ENCODE measurements at regions not wholly inside any gene's neighbourhood (a gene's known extent, or its start where the extent isn't known, plus 50 kb on each side); places are given as distances from the start of the nearest gene placed in this dataset.

DNA sequence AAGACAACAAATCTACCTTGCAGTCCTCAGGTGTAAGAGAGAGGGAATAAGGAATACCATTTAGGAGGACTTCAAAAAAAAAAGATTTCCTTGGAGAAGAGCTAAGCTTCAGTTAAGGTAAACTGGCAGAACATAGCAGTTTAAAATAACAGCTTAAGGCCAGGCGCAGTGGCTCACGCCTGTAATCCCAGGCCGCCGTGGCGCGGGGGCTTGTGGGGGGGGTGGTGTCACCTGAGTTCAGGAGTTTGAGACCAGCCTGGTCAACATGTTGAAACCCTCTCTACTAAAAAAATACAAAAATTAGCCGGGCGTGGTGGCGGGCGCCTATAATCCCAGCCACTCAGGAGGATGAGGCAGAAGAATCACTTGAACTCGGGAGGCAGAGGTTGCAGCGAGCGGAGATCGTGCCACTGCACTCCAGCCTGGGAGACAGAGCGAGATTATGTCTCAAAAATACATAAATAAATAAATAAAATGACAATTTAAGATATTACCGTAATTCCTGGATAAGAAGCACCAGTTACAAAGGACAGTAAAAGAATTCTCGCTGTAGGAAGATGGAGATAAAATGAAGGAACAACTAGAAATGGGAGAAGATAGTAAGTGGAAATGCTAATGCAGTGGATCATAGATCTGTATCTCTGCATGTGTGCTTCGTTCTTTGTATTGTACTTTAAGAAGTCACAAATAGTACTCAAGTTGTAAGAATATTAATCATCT is 1140.2 kb downstream of the NCAM2 start (continued):
- TF ChIP-seq, protein P1, sequence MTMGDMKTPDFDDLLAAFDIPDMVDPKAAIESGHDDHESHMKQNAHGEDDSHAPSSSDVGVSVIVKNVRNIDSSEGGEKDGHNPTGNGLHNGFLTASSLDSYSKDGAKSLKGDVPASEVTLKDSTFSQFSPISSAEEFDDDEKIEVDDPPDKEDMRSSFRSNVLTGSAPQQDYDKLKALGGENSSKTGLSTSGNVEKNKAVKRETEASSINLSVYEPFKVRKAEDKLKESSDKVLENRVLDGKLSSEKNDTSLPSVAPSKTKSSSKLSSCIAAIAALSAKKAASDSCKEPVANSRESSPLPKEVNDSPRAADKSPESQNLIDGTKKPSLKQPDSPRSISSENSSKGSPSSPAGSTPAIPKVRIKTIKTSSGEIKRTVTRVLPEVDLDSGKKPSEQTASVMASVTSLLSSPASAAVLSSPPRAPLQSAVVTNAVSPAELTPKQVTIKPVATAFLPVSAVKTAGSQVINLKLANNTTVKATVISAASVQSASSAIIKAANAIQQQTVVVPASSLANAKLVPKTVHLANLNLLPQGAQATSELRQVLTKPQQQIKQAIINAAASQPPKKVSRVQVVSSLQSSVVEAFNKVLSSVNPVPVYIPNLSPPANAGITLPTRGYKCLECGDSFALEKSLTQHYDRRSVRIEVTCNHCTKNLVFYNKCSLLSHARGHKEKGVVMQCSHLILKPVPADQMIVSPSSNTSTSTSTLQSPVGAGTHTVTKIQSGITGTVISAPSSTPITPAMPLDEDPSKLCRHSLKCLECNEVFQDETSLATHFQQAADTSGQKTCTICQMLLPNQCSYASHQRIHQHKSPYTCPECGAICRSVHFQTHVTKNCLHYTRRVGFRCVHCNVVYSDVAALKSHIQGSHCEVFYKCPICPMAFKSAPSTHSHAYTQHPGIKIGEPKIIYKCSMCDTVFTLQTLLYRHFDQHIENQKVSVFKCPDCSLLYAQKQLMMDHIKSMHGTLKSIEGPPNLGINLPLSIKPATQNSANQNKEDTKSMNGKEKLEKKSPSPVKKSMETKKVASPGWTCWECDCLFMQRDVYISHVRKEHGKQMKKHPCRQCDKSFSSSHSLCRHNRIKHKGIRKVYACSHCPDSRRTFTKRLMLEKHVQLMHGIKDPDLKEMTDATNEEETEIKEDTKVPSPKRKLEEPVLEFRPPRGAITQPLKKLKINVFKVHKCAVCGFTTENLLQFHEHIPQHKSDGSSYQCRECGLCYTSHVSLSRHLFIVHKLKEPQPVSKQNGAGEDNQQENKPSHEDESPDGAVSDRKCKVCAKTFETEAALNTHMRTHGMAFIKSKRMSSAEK (CRISPR knock-in tag; IDR thresholded peaks at IDR 0.05; ENCODE audit: borderline replicate concordance) = no peak

DNA sequence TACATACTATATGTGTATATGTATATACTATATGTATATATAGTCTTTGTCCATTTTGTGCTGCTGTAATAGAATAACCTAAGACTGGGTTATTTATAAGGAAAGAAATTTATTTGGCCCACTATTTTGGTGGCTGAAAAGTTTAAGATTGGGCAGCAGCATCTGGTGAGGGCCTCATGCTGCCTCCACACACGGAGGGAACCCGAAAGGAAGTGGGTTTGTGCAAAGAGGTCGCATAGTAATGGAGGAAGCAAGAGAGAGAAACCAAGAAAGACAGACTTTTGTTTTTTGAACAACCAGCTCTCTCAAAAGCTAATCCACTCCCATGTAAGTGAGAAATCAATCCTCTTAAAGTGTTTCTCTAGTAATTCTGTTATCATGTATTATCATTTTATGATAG is 1147.3 kb downstream of the NCAM2 start:
- ChIA-PET CTCF (no interaction called here), POLR2A (no interaction called here)
- Mint-ChIP-seq H3K4me1 (no peaks in the 10 kb centered on the region), H3K36me3 (peaks cover 23% of the 10 kb centered on the region), H3K27me3 (ENCODE audit: low read depth) (no peaks in the 10 kb centered on the region), H3K27ac (no peak overlapping the region), H3K9me3 (peaks cover 29% of the 10 kb centered on the region), H3K4me3 (no peak overlapping the region)
- no peak for ATAC-seq
- DNase-seq (ENCODE audit: low spot score) = no peak
- TF ChIP-seq TEAD4 (CRISPR knock-in tag; IDR thresholded peaks at IDR 0.05) (no peak), MYBL2 (CRISPR knock-in tag; IDR thresholded peaks at IDR 0.05) (no peak), OVOL2 (CRISPR knock-in tag; IDR thresholded peaks at IDR 0.05; ENCODE audit: borderline replicate concordance) (no peak), NFYB (CRISPR knock-in tag; conservative IDR thresholded peaks at IDR 0.05; ENCODE audit: low read depth) (no peak), CBFB (CRISPR knock-in tag; IDR thresholded peaks at IDR 0.05; ENCODE audit: low read depth) (no peak), RORB (CRISPR knock-in tag; IDR thresholded peaks at IDR 0.05) (no peak), ESRRA (CRISPR knock-in tag; IDR thresholded peaks at IDR 0.05; ENCODE audit: borderline replicate concordance) (no peak), SMAD3 (CRISPR knock-in tag; IDR thresholded peaks at IDR 0.05; ENCODE audit: borderline replicate concordance) (no peak), NFATC4 (CRISPR knock-in tag; IDR thresholded peaks at IDR 0.05) (no peak)
- TF ChIP-seq, protein P2, sequence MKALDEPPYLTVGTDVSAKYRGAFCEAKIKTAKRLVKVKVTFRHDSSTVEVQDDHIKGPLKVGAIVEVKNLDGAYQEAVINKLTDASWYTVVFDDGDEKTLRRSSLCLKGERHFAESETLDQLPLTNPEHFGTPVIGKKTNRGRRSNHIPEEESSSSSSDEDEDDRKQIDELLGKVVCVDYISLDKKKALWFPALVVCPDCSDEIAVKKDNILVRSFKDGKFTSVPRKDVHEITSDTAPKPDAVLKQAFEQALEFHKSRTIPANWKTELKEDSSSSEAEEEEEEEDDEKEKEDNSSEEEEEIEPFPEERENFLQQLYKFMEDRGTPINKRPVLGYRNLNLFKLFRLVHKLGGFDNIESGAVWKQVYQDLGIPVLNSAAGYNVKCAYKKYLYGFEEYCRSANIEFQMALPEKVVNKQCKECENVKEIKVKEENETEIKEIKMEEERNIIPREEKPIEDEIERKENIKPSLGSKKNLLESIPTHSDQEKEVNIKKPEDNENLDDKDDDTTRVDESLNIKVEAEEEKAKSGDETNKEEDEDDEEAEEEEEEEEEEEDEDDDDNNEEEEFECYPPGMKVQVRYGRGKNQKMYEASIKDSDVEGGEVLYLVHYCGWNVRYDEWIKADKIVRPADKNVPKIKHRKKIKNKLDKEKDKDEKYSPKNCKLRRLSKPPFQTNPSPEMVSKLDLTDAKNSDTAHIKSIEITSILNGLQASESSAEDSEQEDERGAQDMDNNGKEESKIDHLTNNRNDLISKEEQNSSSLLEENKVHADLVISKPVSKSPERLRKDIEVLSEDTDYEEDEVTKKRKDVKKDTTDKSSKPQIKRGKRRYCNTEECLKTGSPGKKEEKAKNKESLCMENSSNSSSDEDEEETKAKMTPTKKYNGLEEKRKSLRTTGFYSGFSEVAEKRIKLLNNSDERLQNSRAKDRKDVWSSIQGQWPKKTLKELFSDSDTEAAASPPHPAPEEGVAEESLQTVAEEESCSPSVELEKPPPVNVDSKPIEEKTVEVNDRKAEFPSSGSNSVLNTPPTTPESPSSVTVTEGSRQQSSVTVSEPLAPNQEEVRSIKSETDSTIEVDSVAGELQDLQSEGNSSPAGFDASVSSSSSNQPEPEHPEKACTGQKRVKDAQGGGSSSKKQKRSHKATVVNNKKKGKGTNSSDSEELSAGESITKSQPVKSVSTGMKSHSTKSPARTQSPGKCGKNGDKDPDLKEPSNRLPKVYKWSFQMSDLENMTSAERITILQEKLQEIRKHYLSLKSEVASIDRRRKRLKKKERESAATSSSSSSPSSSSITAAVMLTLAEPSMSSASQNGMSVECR (CRISPR knock-in tag; IDR thresholded peaks at IDR 0.05; ENCODE audit: borderline replicate concordance) = no peak
- TF ChIP-seq, protein P3, sequence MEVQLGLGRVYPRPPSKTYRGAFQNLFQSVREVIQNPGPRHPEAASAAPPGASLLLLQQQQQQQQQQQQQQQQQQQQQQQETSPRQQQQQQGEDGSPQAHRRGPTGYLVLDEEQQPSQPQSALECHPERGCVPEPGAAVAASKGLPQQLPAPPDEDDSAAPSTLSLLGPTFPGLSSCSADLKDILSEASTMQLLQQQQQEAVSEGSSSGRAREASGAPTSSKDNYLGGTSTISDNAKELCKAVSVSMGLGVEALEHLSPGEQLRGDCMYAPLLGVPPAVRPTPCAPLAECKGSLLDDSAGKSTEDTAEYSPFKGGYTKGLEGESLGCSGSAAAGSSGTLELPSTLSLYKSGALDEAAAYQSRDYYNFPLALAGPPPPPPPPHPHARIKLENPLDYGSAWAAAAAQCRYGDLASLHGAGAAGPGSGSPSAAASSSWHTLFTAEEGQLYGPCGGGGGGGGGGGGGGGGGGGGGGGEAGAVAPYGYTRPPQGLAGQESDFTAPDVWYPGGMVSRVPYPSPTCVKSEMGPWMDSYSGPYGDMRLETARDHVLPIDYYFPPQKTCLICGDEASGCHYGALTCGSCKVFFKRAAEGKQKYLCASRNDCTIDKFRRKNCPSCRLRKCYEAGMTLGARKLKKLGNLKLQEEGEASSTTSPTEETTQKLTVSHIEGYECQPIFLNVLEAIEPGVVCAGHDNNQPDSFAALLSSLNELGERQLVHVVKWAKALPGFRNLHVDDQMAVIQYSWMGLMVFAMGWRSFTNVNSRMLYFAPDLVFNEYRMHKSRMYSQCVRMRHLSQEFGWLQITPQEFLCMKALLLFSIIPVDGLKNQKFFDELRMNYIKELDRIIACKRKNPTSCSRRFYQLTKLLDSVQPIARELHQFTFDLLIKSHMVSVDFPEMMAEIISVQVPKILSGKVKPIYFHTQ (CRISPR knock-in tag; IDR thresholded peaks at IDR 0.05) = no peak
- TF ChIP-seq, protein P4, sequence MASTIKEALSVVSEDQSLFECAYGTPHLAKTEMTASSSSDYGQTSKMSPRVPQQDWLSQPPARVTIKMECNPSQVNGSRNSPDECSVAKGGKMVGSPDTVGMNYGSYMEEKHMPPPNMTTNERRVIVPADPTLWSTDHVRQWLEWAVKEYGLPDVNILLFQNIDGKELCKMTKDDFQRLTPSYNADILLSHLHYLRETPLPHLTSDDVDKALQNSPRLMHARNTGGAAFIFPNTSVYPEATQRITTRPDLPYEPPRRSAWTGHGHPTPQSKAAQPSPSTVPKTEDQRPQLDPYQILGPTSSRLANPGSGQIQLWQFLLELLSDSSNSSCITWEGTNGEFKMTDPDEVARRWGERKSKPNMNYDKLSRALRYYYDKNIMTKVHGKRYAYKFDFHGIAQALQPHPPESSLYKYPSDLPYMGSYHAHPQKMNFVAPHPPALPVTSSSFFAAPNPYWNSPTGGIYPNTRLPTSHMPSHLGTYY (CRISPR knock-in tag; IDR thresholded peaks at IDR 0.05) = no peak
- TF ChIP-seq, protein P5, sequence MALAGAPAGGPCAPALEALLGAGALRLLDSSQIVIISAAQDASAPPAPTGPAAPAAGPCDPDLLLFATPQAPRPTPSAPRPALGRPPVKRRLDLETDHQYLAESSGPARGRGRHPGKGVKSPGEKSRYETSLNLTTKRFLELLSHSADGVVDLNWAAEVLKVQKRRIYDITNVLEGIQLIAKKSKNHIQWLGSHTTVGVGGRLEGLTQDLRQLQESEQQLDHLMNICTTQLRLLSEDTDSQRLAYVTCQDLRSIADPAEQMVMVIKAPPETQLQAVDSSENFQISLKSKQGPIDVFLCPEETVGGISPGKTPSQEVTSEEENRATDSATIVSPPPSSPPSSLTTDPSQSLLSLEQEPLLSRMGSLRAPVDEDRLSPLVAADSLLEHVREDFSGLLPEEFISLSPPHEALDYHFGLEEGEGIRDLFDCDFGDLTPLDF (CRISPR knock-in tag; IDR thresholded peaks at IDR 0.05) = no peak
- TF ChIP-seq, protein P6, sequence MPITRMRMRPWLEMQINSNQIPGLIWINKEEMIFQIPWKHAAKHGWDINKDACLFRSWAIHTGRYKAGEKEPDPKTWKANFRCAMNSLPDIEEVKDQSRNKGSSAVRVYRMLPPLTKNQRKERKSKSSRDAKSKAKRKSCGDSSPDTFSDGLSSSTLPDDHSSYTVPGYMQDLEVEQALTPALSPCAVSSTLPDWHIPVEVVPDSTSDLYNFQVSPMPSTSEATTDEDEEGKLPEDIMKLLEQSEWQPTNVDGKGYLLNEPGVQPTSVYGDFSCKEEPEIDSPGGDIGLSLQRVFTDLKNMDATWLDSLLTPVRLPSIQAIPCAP (CRISPR knock-in tag; IDR thresholded peaks at IDR 0.05) = no peak

All from WTC11 (cell line).